ENCODE measurements at regions not wholly inside any gene's neighbourhood (a gene's known extent, or its start where the extent isn't known, plus 50 kb on each side); places are given as distances from the start of the nearest gene placed in this dataset.
"Not testable (repeated sequence)": the region's sequence is repeated elsewhere in the genome, so short reads cannot be mapped to it uniquely, and the experiment has no call there.

DNA sequence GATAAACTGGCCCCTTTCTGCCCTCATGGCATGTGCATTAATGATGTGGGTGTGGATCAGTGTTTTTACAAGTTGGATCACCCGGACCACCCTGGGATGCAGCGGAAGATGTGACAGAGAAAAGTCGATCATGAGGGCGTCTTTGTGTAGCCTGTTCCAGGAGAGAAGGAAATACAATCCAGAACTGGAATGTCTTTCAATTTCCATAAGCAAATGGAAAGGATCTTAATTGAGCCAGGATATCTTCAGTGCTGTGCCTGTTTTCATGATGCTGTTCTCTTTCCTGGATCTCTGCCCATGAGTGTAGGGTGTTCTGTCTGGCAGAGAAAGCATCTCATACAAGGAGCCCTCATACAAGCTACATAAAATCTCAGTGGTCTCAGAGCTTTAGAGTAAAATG, 481.4 kb downstream of the XYLT1 start:
- Histone ChIP-seq H3K4me1 (replicated peaks in 1 of 2) (no peaks in the 10 kb centered on the region), H3K27ac (no peak overlapping the region), H3K4me3 (no peak overlapping the region)
- ATAC-seq (replicated peaks in 6 of 8): peak in 2 of 8 experiments; percentile 50 to 54
- 0 to 100% (median 43%) methylated on average over 2 to 4 of the region's 4 CpGs; no CpG with 5 or more reads in 4 of the 10 experiments for WGBS, 10 experiments
- in situ Hi-C loops (cut with MboI; ENCODE audit: low pct_unique_long_range_greater_than_20kb in 2 of 9, low sequenced_read_pairs in 9 of 9, unreplicated experiment in 9 of 9): no loop called here

DNA sequence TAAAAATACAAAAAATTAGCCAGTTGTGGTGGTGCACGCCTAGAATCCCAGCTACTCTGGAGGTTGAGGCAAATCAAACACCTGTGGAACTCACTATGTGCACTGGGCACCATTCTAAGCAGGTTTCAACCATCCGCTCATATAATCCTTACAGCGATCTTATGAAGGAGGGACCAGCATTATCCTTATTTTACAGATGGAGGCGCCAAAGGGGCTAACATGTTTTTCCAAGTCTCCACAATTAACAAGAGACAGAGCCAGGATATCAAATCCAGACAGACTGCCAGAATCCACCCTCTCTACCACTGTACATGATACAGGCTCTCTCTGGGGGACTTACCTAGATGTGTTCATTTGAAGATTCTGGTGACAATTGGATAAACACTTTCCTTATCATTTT, 479.0 kb downstream of the XYLT1 start:
- WGBS, 10 experiments: 0 to 100% (median 70%) methylated on average over 1 to 3 of the region's 4 CpGs; no CpG with 5 or more reads in 2 of the 10 experiments
- H3K4me3 ChIP-seq: no peak overlapping the region
- in situ Hi-C loops (cut with MboI; ENCODE audit: low pct_unique_long_range_greater_than_20kb in 2 of 9, low sequenced_read_pairs in 9 of 9, unreplicated experiment in 9 of 9): no loop called here

DNA sequence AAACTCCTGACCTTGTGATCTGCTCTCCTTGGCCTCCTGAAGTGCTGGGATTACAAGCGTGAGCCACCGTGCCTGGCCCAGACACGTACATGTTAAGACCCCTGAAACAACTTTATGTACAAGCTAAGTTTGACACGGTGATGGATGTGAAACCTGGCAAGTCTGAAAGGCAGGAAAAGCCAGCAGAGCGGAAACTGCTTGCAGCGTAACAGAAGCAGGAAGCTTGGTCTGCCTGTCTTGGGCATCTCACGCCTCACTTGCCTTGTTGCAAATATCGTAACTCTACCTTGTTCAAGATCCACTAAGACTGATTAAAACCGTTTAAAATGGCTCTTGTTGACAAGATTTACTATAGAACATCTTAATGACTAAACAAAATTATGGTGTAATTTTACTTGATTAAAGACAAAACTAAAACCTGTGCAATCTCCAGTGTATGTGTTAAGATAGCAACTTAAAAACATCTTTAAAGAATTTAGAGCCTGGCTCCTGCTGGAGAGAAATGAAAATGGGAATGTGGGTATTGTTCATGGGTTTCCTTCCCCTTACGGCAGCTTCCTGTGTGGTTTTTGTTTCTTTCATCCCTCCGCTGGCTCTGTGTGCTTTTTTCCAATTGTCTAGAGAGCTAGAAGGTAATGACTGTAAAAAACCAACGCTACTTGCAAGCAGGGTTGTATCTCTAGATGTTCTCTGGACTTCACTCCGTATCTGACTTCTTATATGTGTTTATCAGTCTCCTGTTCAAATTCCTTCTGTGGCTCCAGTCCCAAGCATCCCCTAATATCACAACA, 477.6 kb downstream of the XYLT1 start:
- in situ Hi-C loops (cut with MboI; ENCODE audit: low pct_unique_long_range_greater_than_20kb in 2 of 9, low sequenced_read_pairs in 9 of 9, unreplicated experiment in 9 of 9): no loop called here
- no peak for ATAC-seq (replicated peaks in 6 of 8)
- 7 to 80% (median 46%) methylated on average over 4 to 13 of the region's 13 CpGs; no CpG with 5 or more reads in 2 of the 10 experiments for WGBS, 10 experiments
- no peaks in the 10 kb centered on the region for H3K4me1 ChIP-seq (replicated peaks in 1 of 2)
- H3K27ac ChIP-seq: no peak overlapping the region
- H3K4me3 ChIP-seq: no peak overlapping the region

More for the DNA sequence above, 479.0 kb downstream of the XYLT1 start:
- H3K4me1 ChIP-seq (replicated peaks in 1 of 2): no peaks in the 10 kb centered on the region
- H3K27ac ChIP-seq: no peak overlapping the region
- ATAC-seq (replicated peaks in 6 of 8): no peak

DNA sequence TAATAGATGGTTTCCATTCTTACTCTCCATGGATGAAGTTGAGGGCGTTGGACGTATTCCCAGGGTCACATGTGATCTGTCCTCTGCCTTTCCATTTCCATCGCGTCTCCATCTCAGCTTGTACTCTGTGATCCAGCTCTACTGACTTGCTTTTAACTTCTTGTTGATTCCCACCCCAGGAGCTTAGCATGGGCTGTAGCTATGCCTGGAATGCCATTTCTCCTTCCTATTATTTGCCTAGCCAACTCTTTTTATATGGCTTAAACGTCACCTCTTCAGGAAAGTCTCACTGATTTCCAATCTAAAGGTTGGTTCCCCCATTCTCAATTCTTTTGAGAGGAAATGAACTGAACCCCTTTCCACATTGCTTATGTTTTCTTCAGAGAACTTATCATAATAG, 475.9 kb downstream of the XYLT1 start:
- 0 to 98% (median 75%) methylated on average over 1 to 5 of the region's 5 CpGs; no CpG with 5 or more reads in 2 of the 10 experiments for WGBS, 10 experiments
- no peaks in the 10 kb centered on the region for H3K4me1 ChIP-seq (replicated peaks in 1 of 2)
- in situ Hi-C loops (cut with MboI; ENCODE audit: low pct_unique_long_range_greater_than_20kb in 2 of 9, low sequenced_read_pairs in 9 of 9, unreplicated experiment in 9 of 9): no loop called here
- ATAC-seq (replicated peaks in 6 of 8): no peak
- H3K4me3 ChIP-seq: no peak overlapping the region
- no peak overlapping the region for H3K27ac ChIP-seq

DNA sequence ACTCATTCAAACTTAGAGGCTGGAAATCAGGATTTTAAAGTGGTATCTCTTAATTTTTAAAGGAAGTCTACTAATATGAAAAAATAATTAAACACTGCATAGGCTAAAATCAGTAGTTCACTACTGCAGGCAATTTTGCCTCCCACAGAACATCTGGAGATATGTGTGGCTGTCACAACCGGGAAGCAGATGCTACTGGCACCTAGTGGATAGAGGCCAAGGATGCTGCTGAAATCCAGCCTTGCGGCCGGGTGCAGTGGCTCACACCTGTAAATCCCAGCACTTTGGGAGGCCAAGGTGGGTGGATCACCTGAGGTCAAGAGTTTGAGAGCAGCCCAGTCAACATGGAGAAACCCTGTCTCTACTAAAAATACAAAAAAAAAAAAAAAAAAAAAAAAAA, 473.9 kb downstream of the XYLT1 start:
- in situ Hi-C loops (cut with MboI; ENCODE audit: low pct_unique_long_range_greater_than_20kb in 2 of 9, low sequenced_read_pairs in 9 of 9, unreplicated experiment in 9 of 9): no loop called here

DNA sequence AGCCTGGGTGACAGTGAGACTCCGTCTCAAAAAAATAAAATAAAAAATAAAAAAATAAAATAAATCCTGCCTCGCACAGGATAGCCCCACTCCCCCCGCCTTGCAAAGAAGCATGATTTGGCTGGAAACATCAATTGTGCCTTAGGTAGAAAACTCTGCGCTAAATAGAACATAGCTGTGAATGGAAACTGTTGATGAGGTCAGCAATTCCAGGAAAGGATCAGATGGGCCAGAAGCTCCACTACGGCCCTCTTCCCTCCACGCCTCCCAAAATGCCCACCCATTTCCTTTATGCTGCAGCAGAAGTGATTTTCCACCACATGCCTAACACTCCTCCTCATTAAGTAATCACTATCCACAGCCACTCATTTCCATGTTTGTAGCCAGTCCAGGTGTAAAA, 473.4 kb downstream of the XYLT1 start:
- no peak overlapping the region for H3K27ac ChIP-seq
- in situ Hi-C loops (cut with MboI; ENCODE audit: low pct_unique_long_range_greater_than_20kb in 2 of 9, low sequenced_read_pairs in 9 of 9, unreplicated experiment in 9 of 9): no loop called here
- WGBS, 10 experiments: 27 to 100% (median 92%) methylated on average over 2 to 6 of the region's 6 CpGs; no CpG with 5 or more reads in 2 of the 10 experiments
- H3K4me3 ChIP-seq: no peak overlapping the region
- H3K4me1 ChIP-seq (replicated peaks in 1 of 2): peaks cover 0 to 4% of the 10 kb centered on the region in 2 donors
- ATAC-seq (replicated peaks in 6 of 8): no peak

More for the DNA sequence above, 473.9 kb downstream of the XYLT1 start:
- WGBS, 10 experiments: 0 to 74% (median 60%) methylated on average over 1 to 3 of the region's 3 CpGs; no CpG with 5 or more reads in 5 of the 10 experiments
- no peak overlapping the region for H3K4me3 ChIP-seq
- H3K27ac ChIP-seq: no peak overlapping the region
- ATAC-seq (replicated peaks in 6 of 8): no peak
- peaks cover 0 to 4% of the 10 kb centered on the region in 2 donors for H3K4me1 ChIP-seq (replicated peaks in 1 of 2)

DNA sequence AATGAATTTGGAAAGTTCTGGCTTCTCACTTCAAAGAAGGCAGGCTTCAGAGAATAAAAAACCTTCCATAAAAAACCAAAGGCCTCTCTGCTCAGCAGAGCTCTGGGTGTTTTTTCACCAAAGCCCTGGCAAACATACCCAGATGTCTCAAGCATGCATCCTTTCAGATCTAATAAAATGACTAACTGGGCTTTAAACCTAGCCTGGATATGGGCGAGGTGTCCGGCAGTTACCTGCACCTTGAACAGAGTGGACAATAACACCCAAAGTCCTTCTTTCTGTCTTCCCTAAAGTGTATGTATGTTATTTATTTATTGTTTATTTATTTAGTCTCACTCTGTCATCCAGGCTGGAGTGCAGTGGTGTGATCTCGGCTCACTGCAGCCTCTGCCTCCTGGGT, 469.3 kb downstream of the XYLT1 start:
- H3K4me3 ChIP-seq: no peak overlapping the region
- WGBS, 10 experiments: 0 to 100% (median 80%) methylated on average over 1 to 3 of the region's 3 CpGs; no CpG with 5 or more reads in 3 of the 10 experiments
- no peak overlapping the region for H3K27ac ChIP-seq
- ATAC-seq (replicated peaks in 6 of 8): no peak
- in situ Hi-C loops (cut with MboI; ENCODE audit: low pct_unique_long_range_greater_than_20kb in 2 of 9, low sequenced_read_pairs in 9 of 9, unreplicated experiment in 9 of 9): no loop called here
- H3K4me1 ChIP-seq (replicated peaks in 1 of 2): peaks cover 0 to 4% of the 10 kb centered on the region in 2 donors

DNA sequence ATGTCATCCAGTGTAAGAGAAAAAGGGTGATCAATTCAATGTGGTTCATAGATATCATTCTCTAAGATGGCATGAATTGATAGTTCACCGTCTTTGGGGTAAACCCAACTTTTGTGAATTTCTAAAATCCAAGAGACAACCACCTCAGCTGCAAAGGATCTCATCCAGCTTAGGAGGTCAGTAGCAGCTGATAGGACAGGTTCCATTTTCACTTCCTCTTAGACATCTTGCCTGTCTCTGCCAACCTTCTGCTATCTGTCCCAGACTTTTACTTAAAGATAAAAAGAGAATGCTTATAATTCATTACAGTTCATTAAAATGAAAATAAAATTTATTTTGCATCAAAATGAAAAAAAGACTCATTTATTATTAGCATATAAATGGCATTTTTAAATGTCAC, 468.2 kb downstream of the XYLT1 start:
- no peak overlapping the region for H3K27ac ChIP-seq
- in situ Hi-C loops (cut with MboI; ENCODE audit: low pct_unique_long_range_greater_than_20kb in 2 of 9, low sequenced_read_pairs in 9 of 9, unreplicated experiment in 9 of 9): no loop called here
- H3K4me1 ChIP-seq (replicated peaks in 1 of 2): peaks cover 0 to 4% of the 10 kb centered on the region in 2 donors
- no peak for ATAC-seq (replicated peaks in 6 of 8)
- 44 to 100% (median 100%) methylated on average over 1 of the region's 1 CpG; no CpG with 5 or more reads in 4 of the 10 experiments for WGBS, 10 experiments
- H3K4me3 ChIP-seq: no peak overlapping the region

DNA sequence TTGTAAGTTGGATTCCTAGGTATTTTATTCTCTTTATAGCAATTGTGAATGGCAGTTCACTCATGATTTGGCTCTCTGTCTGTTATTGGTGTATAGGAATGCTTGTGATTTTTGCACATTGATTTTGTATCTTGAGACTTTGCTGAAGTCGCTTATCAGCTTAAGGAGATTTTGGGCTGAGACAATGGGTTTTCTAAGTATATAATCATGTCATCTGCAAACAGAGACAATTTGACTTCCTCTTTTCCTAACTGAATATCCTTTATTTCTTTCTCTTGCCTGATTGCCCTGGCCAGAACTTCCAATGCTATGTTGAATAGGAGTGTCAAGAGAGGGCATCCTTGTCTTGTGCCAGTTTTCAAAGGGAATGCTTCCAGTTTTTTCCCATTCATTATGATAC, 464.8 kb downstream of the XYLT1 start:
- H3K4me3 ChIP-seq; in situ Hi-C loops (cut with MboI; ENCODE audit: low pct_unique_long_range_greater_than_20kb in 2 of 9, low sequenced_read_pairs in 9 of 9, unreplicated experiment in 9 of 9); H3K4me1 ChIP-seq (replicated peaks in 1 of 2); H3K27ac ChIP-seq; ATAC-seq (replicated peaks in 6 of 8): not testable (repeated sequence)
- 0 to 100% (median 89%) methylated on average over 1 of the region's 1 CpG; no CpG with 5 or more reads in 7 of the 10 experiments for WGBS, 10 experiments

DNA sequence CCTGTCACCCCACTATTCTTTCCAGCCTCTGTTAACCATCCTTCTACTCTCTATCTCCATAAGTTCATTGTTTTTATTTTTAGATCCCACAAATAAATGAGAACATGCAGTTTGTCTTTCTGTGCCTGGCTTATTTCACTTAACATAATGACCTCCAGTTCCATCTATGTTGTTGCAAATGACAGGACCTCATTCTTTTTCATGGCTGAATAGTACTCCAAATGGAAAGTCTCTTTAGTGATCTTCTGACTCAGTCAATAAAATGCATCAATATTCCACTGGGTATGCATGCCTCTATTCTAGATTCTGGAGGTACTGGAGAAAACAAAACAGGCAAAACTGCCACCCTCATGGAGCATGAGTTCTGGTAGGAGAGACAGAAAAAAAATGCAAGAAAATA, 459.0 kb downstream of the XYLT1 start:
- ATAC-seq (replicated peaks in 6 of 8): no peak
- in situ Hi-C loops (cut with MboI; ENCODE audit: low pct_unique_long_range_greater_than_20kb in 2 of 9, low sequenced_read_pairs in 9 of 9, unreplicated experiment in 9 of 9): no loop called here
- no peak overlapping the region for H3K27ac ChIP-seq
- peaks cover 0 to 2% of the 10 kb centered on the region in 2 donors for H3K4me1 ChIP-seq (replicated peaks in 1 of 2)
- H3K4me3 ChIP-seq: no peak overlapping the region

DNA sequence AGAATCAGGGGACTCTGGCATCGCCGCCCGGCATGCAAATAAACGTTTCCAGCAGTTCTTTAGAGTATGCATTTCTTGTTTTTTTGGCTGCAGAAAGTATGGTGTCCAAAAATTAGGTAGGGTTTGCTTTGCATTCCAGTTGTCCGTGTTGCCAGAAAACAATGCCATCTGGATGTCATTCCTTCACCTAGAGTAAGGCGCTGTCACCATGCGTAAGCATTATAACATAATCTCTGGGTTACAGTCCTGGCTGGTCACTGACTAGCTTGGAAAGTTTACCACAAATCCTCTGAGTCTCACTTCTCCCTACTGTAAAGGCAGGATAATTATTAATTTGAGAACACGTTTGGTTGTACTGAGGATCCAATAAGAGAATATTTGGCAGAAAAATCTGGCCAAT, 457.7 kb downstream of the XYLT1 start:
- 0 to 100% (median 84%) methylated on average over 1 to 8 of the region's 8 CpGs for WGBS, 10 experiments
- in situ Hi-C loops (cut with MboI; ENCODE audit: low pct_unique_long_range_greater_than_20kb in 2 of 9, low sequenced_read_pairs in 9 of 9, unreplicated experiment in 9 of 9): no loop called here
- Histone ChIP-seq H3K4me1 (replicated peaks in 1 of 2) (peaks cover 0 to 2% of the 10 kb centered on the region in 2 donors), H3K4me3 (no peak overlapping the region), H3K27ac (no peak overlapping the region)
- no peak for ATAC-seq (replicated peaks in 6 of 8)

DNA sequence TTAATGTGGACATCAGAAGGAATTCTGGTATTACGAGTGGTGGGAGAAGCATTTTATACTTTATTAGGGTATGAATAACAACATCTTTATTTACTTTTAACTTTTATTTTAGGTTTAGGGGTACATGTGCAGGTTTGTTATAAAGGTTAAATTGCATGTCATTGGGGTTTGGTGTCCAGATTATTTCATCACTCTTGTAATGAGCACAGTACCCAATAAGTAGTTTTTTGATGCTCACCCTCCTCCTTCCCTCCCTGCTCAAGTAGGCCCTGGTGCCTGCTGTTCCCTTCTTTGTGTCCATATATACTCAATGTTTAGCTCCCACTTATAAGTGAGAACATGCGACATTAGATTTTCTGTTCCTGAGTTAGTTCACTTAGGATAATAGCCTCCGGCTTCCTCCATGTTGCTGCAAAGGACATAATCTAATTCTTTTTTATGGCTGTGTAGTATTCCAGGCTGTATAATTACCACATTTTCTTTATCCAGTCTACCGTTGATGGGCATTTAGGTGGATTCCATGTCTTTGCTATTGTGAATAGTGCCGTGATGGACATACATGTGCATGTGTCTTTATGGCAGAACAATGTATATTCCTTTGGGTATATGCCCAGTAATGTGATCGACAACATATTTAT, 456.2 kb downstream of the XYLT1 start:
- 44 to 100% (median 89%) methylated on average over 1 to 6 of the region's 6 CpGs; no CpG with 5 or more reads in 1 of the 10 experiments for WGBS, 10 experiments
- H3K4me3 ChIP-seq: no peak overlapping the region
- peaks cover 5 to 8% of the 10 kb centered on the region in 2 donors for H3K4me1 ChIP-seq (replicated peaks in 1 of 2)
- in situ Hi-C loops (cut with MboI; ENCODE audit: low pct_unique_long_range_greater_than_20kb in 2 of 9, low sequenced_read_pairs in 9 of 9, unreplicated experiment in 9 of 9): no loop called here
- no peak overlapping the region for H3K27ac ChIP-seq
- no peak for ATAC-seq (replicated peaks in 6 of 8)

DNA sequence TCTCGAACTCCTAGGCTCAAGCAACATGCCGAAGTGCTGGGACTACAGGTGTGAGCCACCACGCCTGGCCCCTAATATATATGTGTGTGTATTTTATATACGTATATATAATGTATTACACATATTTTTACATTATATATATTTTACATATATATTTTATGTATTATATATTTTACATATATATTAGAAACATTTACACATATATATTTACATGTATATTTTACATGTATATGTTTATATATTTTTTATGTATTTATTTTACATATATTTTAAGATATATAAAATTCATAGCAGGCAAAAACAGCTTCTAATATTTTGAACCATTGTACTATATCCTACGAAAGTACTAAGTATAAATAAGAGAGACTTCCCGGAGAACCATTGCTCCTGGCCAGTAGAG, 455.1 kb downstream of the XYLT1 start:
- ATAC-seq (replicated peaks in 6 of 8): no peak
- H3K27ac ChIP-seq: no peak overlapping the region
- H3K4me3 ChIP-seq: no peak overlapping the region
- in situ Hi-C loops (cut with MboI; ENCODE audit: low pct_unique_long_range_greater_than_20kb in 2 of 9, low sequenced_read_pairs in 9 of 9, unreplicated experiment in 9 of 9): no loop called here
- WGBS, 10 experiments: 29 to 100% (median 73%) methylated on average over 1 to 6 of the region's 6 CpGs
- H3K4me1 ChIP-seq (replicated peaks in 1 of 2): peaks cover 5 to 8% of the 10 kb centered on the region in 2 donors

Measured in motor neuron (in vitro differentiated cells).